Heart right ventricle (tissue), 16 donors: ENCODE measurements at regions not wholly inside any gene's neighbourhood (a gene's known extent, or its start where the extent isn't known, plus 50 kb on each side); places are given as distances from the start of the nearest gene placed in this dataset.

ENCODE experiments used
- ATAC-seq, 8 donors: fragments of 200-7000 bp; cut with Tn5 transposase; one replicate each; pipeline ENCODE4 v1.9.1; 2020; ENCODE audit warnings: mild to moderate bottlenecking in 8 of 8, moderate library complexity in 8 of 8, moderate number of reproducible peaks in 1 of 8
- DNase-seq, 2 donors: peaks; one replicate each; pipeline ENCODE4 v3.0.0-alpha.2; 2020
- H3K27ac ChIP-seq, 10 donors: fragments of 200-600 bp; sonication (generic) in 2 of 10; one replicate each; pipeline versions ENCODE4 v1.5.0 to v1.8.0; 2020 to 2022; ENCODE audit warnings: mild to moderate bottlenecking in 3 of 10
- H3K27me3 ChIP-seq, 7 donors: fragments of 200-600 bp; one replicate each; pipeline ENCODE4 v1.8.0; 2021 to 2022; ENCODE audit warnings: mild to moderate bottlenecking in 2 of 7
- H3K36me3 ChIP-seq, 9 donors: fragments of 200-600 bp; sonication (generic) in 1 of 9; one replicate each; pipeline versions ENCODE4 v1.5.0 to v1.8.0; 2020 to 2022; ENCODE audit warnings: mild to moderate bottlenecking in 2 of 9
- H3K4me1 ChIP-seq, 9 donors: fragments of 200-600 bp; sonication (generic) in 1 of 9; one replicate each; pipeline versions ENCODE4 v1.5.0 to v1.8.0; 2020 to 2022; ENCODE audit warnings: mild to moderate bottlenecking in 4 of 9
- H3K4me3 ChIP-seq, 10 donors: fragments of 200-600 bp; sonication (generic) in 2 of 10; one replicate each; pipeline versions ENCODE4 v1.5.0 to v1.8.0; 2020 to 2022; ENCODE audit warnings: mild to moderate bottlenecking in 7 of 10, moderate library complexity in 2 of 10
- H3K9me3 ChIP-seq, 11 donors: fragments of 200-600 bp in 10 of 11; sonication (generic) in 2 of 11; one replicate each; pipeline versions ENCODE4 v1.5.0 to v1.8.0; 2013 to 2022; ENCODE audit warnings: mild to moderate bottlenecking in 2 of 11, control low read depth in 1 of 11, moderate library complexity in 1 of 11
- CTCF ChIP-seq, 9 donors: fragments of 200-600 bp; sonication (generic) in 2 of 9; IDR thresholded peaks; one replicate each; pipeline versions ENCODE4 v1.5.0 to v1.8.0; 2021 to 2022; ENCODE audit warnings: antibody characterized with exemption in 9 of 9, mild to moderate bottlenecking in 5 of 9, moderate library complexity in 1 of 9
- WGBS, 2 donors: extraction: QIAGEN DNeasy Blood & Tissue Kit; methylation state at CpG; one replicate each; pipeline ENCODE4 v1.1.7; 2013; ENCODE audit warnings: inconsistent platforms in 1 of 2; 5-methylcytosine and 5-hydroxymethylcytosine counted together
- intact Hi-C, 10 donors: fragments of 100-400 bp; cut with DNase I; formaldehyde crosslinking; loops; one replicate each; pipeline versions ENCODE4 v1.11.1 to v1.14.2; 2022
- donor health status: Arrhythmogenic right ventricular cardiomyopathy.
- donor health status: ischemic (EF 13 %, LVEDD 7.1; RV severe dilation, severe dysfunction).
- donor health status: healthy with polysubstance abuse.
- donor health status: DM: no; HTN: yes; CAD: no.
- donor health status: DM: no; HTN: no; CAD: no.
- donor health status: ischemic (EF 25% LVEDD 6.9; RV normal size, moderate dysfunction).
- donor health status: ischemic (EF 25% LVEDD 5.7; RV mildly dilated, moderate dysfunction).
- donor health status: healthy.
- donor health status: DM: yes; HTN: yes; CAD: no.
- donor health status: Ischemic cardiomyopathy.
- donor health status: ischemic (EF 35%, LVEDD 5.7; RV mildly dilated, moderate dysfunction).
- donor health status: nonischemic (EF 11% LVEDD 7.7; RV severe dilation, severe dysfunction).
- donor health status: DM: yes; HTN: yes; CAD: no.
- donor health status: PGD.
- donor health status: ischemic (EF 29% LVEDD 5.4; RV normal size, mild dysfunction).
- donor health status: nonischemic (EF 23%, LVEDD 6.1; RV moderate dilation, normal function).

GRCh38 chr3:124158168-124158881, 166.4 kb upstream of the ROPN1 start:
- H3K36me3 ChIP-seq: peaks cover 0 to 3% (median 0%) of the 10 kb centered on the region in 9 donors
- intact Hi-C loops: no loop called here
- DNase-seq: no peak
- H3K27me3 ChIP-seq: no peaks in the 10 kb centered on the region
- peak in 2 of 8 donors; percentile 6 to 41 for ATAC-seq
- WGBS, 2 donors: 78 to 94% methylated on average over 5 of the region's 5 CpGs
- H3K4me3 ChIP-seq: no peak overlapping the region
- TF ChIP-seq CTCF (IDR thresholded peaks at IDR 0.05): no peak
- no peak overlapping the region for H3K27ac ChIP-seq
- H3K9me3 ChIP-seq: no peaks in the 10 kb centered on the region
- peaks cover 12 to 38% (median 24%) of the 10 kb centered on the region in 9 donors for H3K4me1 ChIP-seq

GRCh38 chr3:124161448-124161847, 169.5 kb upstream of the ROPN1 start:
- no peak overlapping the region for H3K27ac ChIP-seq
- H3K27me3 ChIP-seq: no peaks in the 10 kb centered on the region
- no peak overlapping the region for H3K4me3 ChIP-seq
- TF ChIP-seq CTCF (IDR thresholded peaks at IDR 0.05): no peak
- H3K36me3 ChIP-seq: peaks cover 0 to 3% (median 0%) of the 10 kb centered on the region in 9 donors
- H3K4me1 ChIP-seq: peaks cover 12 to 26% (median 18%) of the 10 kb centered on the region in 9 donors
- H3K9me3 ChIP-seq: no peaks in the 10 kb centered on the region
- intact Hi-C loops: no loop called here
- 88 to 95% methylated on average over 2 of the region's 2 CpGs for WGBS, 2 donors
- ATAC-seq (no peak), DNase-seq (no peak)

- intact Hi-C loops: no loop called here
- no peak overlapping the region for H3K27ac ChIP-seq
- no peaks in the 10 kb centered on the region for H3K9me3 ChIP-seq
- H3K4me3 ChIP-seq: no peak overlapping the region
- DNase-seq (no peak), ATAC-seq (no peak)
- no peaks in the 10 kb centered on the region for H3K27me3 ChIP-seq
- peaks cover 0 to 3% (median 0%) of the 10 kb centered on the region in 9 donors for H3K36me3 ChIP-seq
- no peak for TF ChIP-seq CTCF (IDR thresholded peaks at IDR 0.05)
- peaks cover 0 to 17% (median 0%) of the 10 kb centered on the region in 9 donors for H3K4me1 ChIP-seq
These were observed 171.8 kb upstream of the ROPN1 start for GRCh38 chr3:124163689-124164088.

GRCh38 chr3:124168271-124168670, 176.3 kb upstream of the ROPN1 start:
- Histone ChIP-seq H3K9me3 (no peaks in the 10 kb centered on the region), H3K27ac (no peak overlapping the region), H3K36me3 (peaks cover 0 to under 1% (median 0%) of the 10 kb centered on the region in 9 donors), H3K4me3 (no peak overlapping the region), H3K4me1 (peaks cover 0 to 28% (median 0%) of the 10 kb centered on the region in 9 donors), H3K27me3 (no peaks in the 10 kb centered on the region)
- no peak for TF ChIP-seq CTCF (IDR thresholded peaks at IDR 0.05)
- intact Hi-C loops: no loop called here
- ATAC-seq: peak; percentile 48 to 84 (median 73)
- peak in 1 of 2 donors; percentile 40 for DNase-seq
